HCT116 (cell line): ENCODE measurements at regions not wholly inside any gene's neighbourhood (a gene's known extent, or its start where the extent isn't known, plus 50 kb on each side); places are given as distances from the start of the nearest gene placed in this dataset.

Experiments
- ATAC-seq: fragments of 200-7000 bp; cut with Tn5 transposase; 2 replicates; pipeline ENCODE4 v1.9.1; 2020; ENCODE audit warnings: mild to moderate bottlenecking, moderate library complexity
- BruUV-seq: library from RNA; stranded (reverse); fragments of 400-500 nt; replicated peaks from 2 replicates; lab custom pipeline; 2021; lab: Mats Ljungman, UMichigan
- CTCF ChIA-PET: fragments of 300-600 bp; sonication (Branson Sonifier 250); formaldehyde crosslinking; loops from one replicate; lab custom pipeline; 2021; ENCODE audit warnings: antibody characterized with exemption; lab: Charles Lee
- POLR2A ChIA-PET: fragments of 300-600, 350-600 bp; sonication (Branson Sonifier 250); formaldehyde crosslinking; loops from one replicate; lab custom pipeline; 2021; ENCODE audit warnings: antibody characterized with exemption; lab: Charles Lee
- RAD21 ChIA-PET, 2 experiments: fragments of 300-600 bp; sonication (Branson Sonifier 250); formaldehyde crosslinking; loops; one replicate each; lab custom pipeline; 2023; ENCODE audit warnings: low total read pairs in 2 of 2; ENCODE audit not compliant: uncharacterized antibody in 2 of 2, unreplicated experiment in 2 of 2, low non-redundant PET in 1 of 2; lab: Charles Lee
- DNase-seq: peaks from one replicate; pipeline ENCODE4 v3.0.0-alpha.2; 2010; ENCODE audit warnings: low read depth, low spot score
- H2AFZ ChIP-seq: fragments of 200-600 bp; shearing (Covaris generic), sonication (generic); 2 replicates; pipeline ENCODE4 v1.6.1; 2017; ENCODE audit warnings: low read depth, mixed run types, mixed read lengths, antibody characterized with exemption, low read length; ENCODE audit not compliant: poor library complexity, severe bottlenecking
- H3K27ac ChIP-seq: 2 replicates; pipeline ENCODE4 v1.5.1; 2012; ENCODE audit warnings: low read depth, low read length
- H3K27me3 ChIP-seq: fragments of 200-600 bp; sonication (generic); 2 replicates; pipeline ENCODE4 v1.6.1; 2016; ENCODE audit warnings: mixed run types, low read length, mixed read lengths; ENCODE audit not compliant: insufficient read depth
- H3K36me3 ChIP-seq, 2 experiments: fragments of 200-500 bp in 1 of 2; fragments of 200-600 bp in 1 of 2; sonication (Bioruptor generic) in 1 of 2; sonication (generic) in 1 of 2; 2 replicates each; pipeline versions ENCODE4 v1.5.1 to v1.6.1; 2014 to 2016; ENCODE audit warnings: low read length in 2 of 2, inconsistent platforms in 1 of 2, mixed read lengths in 1 of 2, mixed run types in 1 of 2; ENCODE audit not compliant: insufficient read depth in 2 of 2, control insufficient read depth in 1 of 2
- H3K4me1 ChIP-seq, 2 experiments: fragments of 200-600 bp in 1 of 2; sonication (generic) in 1 of 2; 2 replicates each; pipeline versions ENCODE4 v1.5.1 to v1.6.1; 2012 to 2017; ENCODE audit warnings: low read length in 2 of 2, inconsistent platforms in 1 of 2, mild to moderate bottlenecking in 1 of 2, mixed read lengths in 1 of 2, mixed run types in 1 of 2, moderate library complexity in 1 of 2; ENCODE audit not compliant: insufficient read depth in 2 of 2, control insufficient read depth in 1 of 2
- H3K4me2 ChIP-seq: fragments of 200-600 bp; sonication (generic); 2 replicates; pipeline ENCODE4 v1.6.1; 2017; ENCODE audit warnings: mixed run types, low read length, mixed read lengths
- H3K4me3 ChIP-seq, 2 experiments: fragments of 200-600 bp in 1 of 2; sonication (generic) in 1 of 2; replicated peaks in 1 of 2; 2 replicates each; pipeline ENCODE4 v1.5.1; 2011 to 2016; ENCODE audit warnings: low read length in 2 of 2, control low read depth in 1 of 2, low read depth in 1 of 2, mild to moderate bottlenecking in 1 of 2, mixed read lengths in 1 of 2, mixed run types in 1 of 2
- H3K79me2 ChIP-seq: fragments of 200-600 bp; sonication (generic); 2 replicates; pipeline ENCODE4 v1.6.1; 2017; ENCODE audit warnings: mild to moderate bottlenecking, mixed run types, low read length, moderate library complexity, mixed read lengths; ENCODE audit not compliant: insufficient read depth
- H3K9ac ChIP-seq: fragments of 200-600 bp; sonication (generic); 2 replicates; pipeline ENCODE4 v1.6.1; 2016; ENCODE audit warnings: low read length, mixed read lengths
- H3K9me2 ChIP-seq: fragments of 200-600 bp; sonication (generic), shearing (Covaris generic); 2 replicates; pipeline ENCODE4 v1.6.1; 2017; ENCODE audit warnings: mixed run types, mild to moderate bottlenecking, moderate library complexity; ENCODE audit not compliant: insufficient read depth
- H3K9me3 ChIP-seq, 2 experiments: fragments of 200-500 bp in 1 of 2; fragments of 200-600 bp in 1 of 2; sonication (Bioruptor generic) in 1 of 2; sonication (generic) in 1 of 2; 2 replicates each; pipeline ENCODE4 v1.6.1; 2014 to 2017; ENCODE audit warnings: low read length in 2 of 2, mixed read lengths in 2 of 2, inconsistent platforms in 1 of 2, low read depth in 1 of 2, mild to moderate bottlenecking in 1 of 2, mixed run types in 1 of 2, moderate library complexity in 1 of 2; ENCODE audit not compliant: control insufficient read depth in 1 of 2, insufficient read depth in 1 of 2
- H4K20me1 ChIP-seq: fragments of 200-600 bp; sonication (generic), shearing (Covaris generic); 2 replicates; pipeline ENCODE4 v1.6.1; 2017; ENCODE audit warnings: mixed run types, mild to moderate bottlenecking, moderate library complexity; ENCODE audit not compliant: insufficient read depth
- ATF3 ChIP-seq: IDR thresholded peaks from 2 replicates; pipeline ENCODE4 v1.6.1; 2012
- CEBPB ChIP-seq: IDR thresholded peaks from 2 replicates; pipeline ENCODE4 v1.6.1; 2012; ENCODE audit warnings: low read depth
- CTCF ChIP-seq, 3 experiments: fragments of 200-600 bp in 1 of 3; sonication (generic) in 1 of 3; IDR thresholded peaks in 2 of 3; conservative IDR thresholded peaks in 1 of 3; 2 replicates each; pipeline ENCODE4 v1.5.1; 2012 to 2017; ENCODE audit warnings: low read depth in 2 of 3, low read length in 2 of 3, antibody characterized with exemption in 1 of 3, borderline replicate concordance in 1 of 3, control low read depth in 1 of 3, mild to moderate bottlenecking in 1 of 3, mixed read lengths in 1 of 3, mixed run types in 1 of 3, moderate library complexity in 1 of 3; ENCODE audit not compliant: insufficient read depth in 1 of 3
- EZH2 ChIP-seq: fragments of 200-600 bp; sonication (generic); IDR thresholded peaks from 2 replicates; pipeline ENCODE4 v1.6.1; 2017; ENCODE audit warnings: antibody characterized with exemption, mixed run types
- EZH2phosphoT487 ChIP-seq: fragments of 200-600 bp; IDR thresholded peaks from 2 replicates; pipeline ENCODE4 v1.6.1; 2018; ENCODE audit warnings: antibody characterized with exemption, borderline replicate concordance
- JUND ChIP-seq: IDR thresholded peaks from 2 replicates; pipeline ENCODE4 v1.6.1; 2012
- MAX ChIP-seq: IDR thresholded peaks from 2 replicates; pipeline ENCODE4 v1.6.1; 2012
- RAD21 ChIP-seq: IDR thresholded peaks from 2 replicates; pipeline ENCODE4 v1.6.1; 2012; ENCODE audit warnings: low read depth, mild to moderate bottlenecking
- SIN3A ChIP-seq: IDR thresholded peaks from 2 replicates; pipeline ENCODE4 v1.6.1; 2012; ENCODE audit warnings: low read depth
- SP1 ChIP-seq: IDR thresholded peaks from 2 replicates; pipeline ENCODE4 v1.6.1; 2012; ENCODE audit warnings: low read depth
- TCF7L2 ChIP-seq: IDR thresholded peaks from 2 replicates; pipeline ENCODE4 v1.7.0; 2011; ENCODE audit warnings: borderline replicate concordance, inconsistent platforms; ENCODE audit not compliant: insufficient read depth, insufficient read length; ENCODE audit errors: extremely low read depth
- ZFX ChIP-seq: fragments of 450-650 bp; IDR thresholded peaks from 2 replicates; pipeline ENCODE4 v1.6.1; 2017
- ZNF274 ChIP-seq: fragments of 200-500 bp; sonication (Bioruptor generic); IDR thresholded peaks from 2 replicates; pipeline ENCODE4 v1.6.1; 2014; ENCODE audit warnings: mild to moderate bottlenecking, low read depth, low read length, inconsistent platforms
- intact Hi-C: fragments of 100-400 bp; cut with micrococcal nuclease; formaldehyde crosslinking; loops from 2 replicates; pipeline ENCODE4 v1.10.0; 2022

- H3K9me2 ChIP-seq = no peaks in the 10 kb centered on the region
- TF ChIP-seq ATF3 (no peak), JUND (no peak), EZH2phosphoT487 (no peak), SIN3A (no peak), CEBPB (no peak), TCF7L2 (no peak), ZFX (no peak), SP1 (no peak), EZH2 (no peak), CTCF (IDR thresholded peaks at IDR 0.05 in 2 of 3, conservative IDR thresholded peaks at IDR 0.05 in 1 of 3; ENCODE audit: borderline replicate concordance in 1 of 3, insufficient read depth in 1 of 3, low read depth in 2 of 3, low read length in 2 of 3) (no peak), ZNF274 (no peak), RAD21 (no peak), MAX (no peak)
- TF ChIP-seq, all 23 proteins: peak for 0
- ATAC-seq (no peak), DNase-seq (no peak)
- Histone ChIP-seq H3K27ac (no peak overlapping the region), H3K36me3 (no peaks in the 10 kb centered on the region), H2AFZ (no peak overlapping the region), H3K9me3 (no peaks in the 10 kb centered on the region), H3K4me3 (no peak overlapping the region), H4K20me1 (no peaks in the 10 kb centered on the region), H3K79me2 (no peaks in the 10 kb centered on the region), H3K4me1 (no peaks in the 10 kb centered on the region), H3K4me2 (no peak overlapping the region), H3K9ac (no peak overlapping the region), H3K27me3 (no peaks in the 10 kb centered on the region; the same call in 1 of the 2 replicates)
- POLR2A ChIA-PET = no interaction called here
- no TSS peak for BruUV-seq
- RAD21 ChIA-PET = no interaction called here
- intact Hi-C loops = no loop called here
- CTCF ChIA-PET = no interaction called here
Measured at GRCh38 chr2:59963157-59963556, 590.3 kb downstream of the BCL11A start.
